ENCODE measurements at regions not wholly inside any gene's neighbourhood (a gene's known extent, or its start where the extent isn't known, plus 50 kb on each side); places are given as distances from the start of the nearest gene placed in this dataset.

- TF ChIP-seq FOXJ3 (CRISPR knock-in tag; IDR thresholded peaks at IDR 0.05) = no peak
- TF ChIP-seq CTCF (IDR thresholded peaks at IDR 0.05) = no peak
- no peak for TF ChIP-seq CHD2 (IDR thresholded peaks at IDR 0.05; ENCODE audit: low read length, partially characterized antibody)
- no peak for TF ChIP-seq POLR2AphosphoS5 (IDR thresholded peaks at IDR 0.05; ENCODE audit: low read depth, low read length)
- no peak for TF ChIP-seq EP300 (IDR thresholded peaks at IDR 0.05; ENCODE audit: borderline replicate concordance in 1 of 2, low read depth in 1 of 2, low read length in 1 of 2)
These were observed 674.2 kb downstream of the TBL1XR1 start for GRCh38 chr3:176523114-176523513.

All from SK-N-SH (cell line).